Chondrocyte (in vitro differentiated cells): ENCODE measurements at regions not wholly inside any gene's neighbourhood (a gene's known extent, or its start where the extent isn't known, plus 50 kb on each side); places are given as distances from the start of the nearest gene placed in this dataset.
A peak's percentile ranks its signal among the peaks of the same experiment; 100 is the strongest.
"Not testable (repeated sequence)": the region's sequence is repeated elsewhere in the genome, so short reads cannot be mapped to it uniquely, and the experiment has no call there.

ENCODE experiments used
- DNase-seq: peaks from one replicate; pipeline ENCODE4 v3.0.0; 2021; ENCODE audit warnings: mixed read lengths, low spot score
- H3K27ac Mint-ChIP-seq: one replicate; pipeline ENCODE4 v1.8.0; 2021; ENCODE audit warnings: mild to moderate bottlenecking, moderate library complexity, mixed read lengths; ENCODE audit not compliant: unreplicated experiment
- H3K27me3 Mint-ChIP-seq: 2 replicates; pipeline ENCODE4 v1.8.0; 2021; ENCODE audit warnings: low read depth, mixed read lengths
- H3K36me3 Mint-ChIP-seq: 2 replicates; pipeline ENCODE4 v1.8.0; 2021; ENCODE audit warnings: low read depth, mixed read lengths
- H3K4me1 Mint-ChIP-seq: 2 replicates; pipeline ENCODE4 v1.8.0; 2021; ENCODE audit warnings: low read depth, mild to moderate bottlenecking, mixed read lengths
- H3K4me3 Mint-ChIP-seq: one replicate; pipeline ENCODE4 v1.8.0; 2021; ENCODE audit warnings: mild to moderate bottlenecking, moderate library complexity, mixed read lengths; ENCODE audit not compliant: unreplicated experiment
- H3K9me3 Mint-ChIP-seq: 2 replicates; pipeline ENCODE4 v1.8.0; 2021; ENCODE audit warnings: low read depth, mixed read lengths
- TF ChIP-seq, protein P1 (sequence below): fragments of 200-600 bp; sonication (generic); IDR thresholded peaks from 2 replicates; pipeline ENCODE4 v1.5.0; 2021; ENCODE audit warnings: antibody characterized with exemption, mild to moderate bottlenecking, moderate library complexity

DNA sequence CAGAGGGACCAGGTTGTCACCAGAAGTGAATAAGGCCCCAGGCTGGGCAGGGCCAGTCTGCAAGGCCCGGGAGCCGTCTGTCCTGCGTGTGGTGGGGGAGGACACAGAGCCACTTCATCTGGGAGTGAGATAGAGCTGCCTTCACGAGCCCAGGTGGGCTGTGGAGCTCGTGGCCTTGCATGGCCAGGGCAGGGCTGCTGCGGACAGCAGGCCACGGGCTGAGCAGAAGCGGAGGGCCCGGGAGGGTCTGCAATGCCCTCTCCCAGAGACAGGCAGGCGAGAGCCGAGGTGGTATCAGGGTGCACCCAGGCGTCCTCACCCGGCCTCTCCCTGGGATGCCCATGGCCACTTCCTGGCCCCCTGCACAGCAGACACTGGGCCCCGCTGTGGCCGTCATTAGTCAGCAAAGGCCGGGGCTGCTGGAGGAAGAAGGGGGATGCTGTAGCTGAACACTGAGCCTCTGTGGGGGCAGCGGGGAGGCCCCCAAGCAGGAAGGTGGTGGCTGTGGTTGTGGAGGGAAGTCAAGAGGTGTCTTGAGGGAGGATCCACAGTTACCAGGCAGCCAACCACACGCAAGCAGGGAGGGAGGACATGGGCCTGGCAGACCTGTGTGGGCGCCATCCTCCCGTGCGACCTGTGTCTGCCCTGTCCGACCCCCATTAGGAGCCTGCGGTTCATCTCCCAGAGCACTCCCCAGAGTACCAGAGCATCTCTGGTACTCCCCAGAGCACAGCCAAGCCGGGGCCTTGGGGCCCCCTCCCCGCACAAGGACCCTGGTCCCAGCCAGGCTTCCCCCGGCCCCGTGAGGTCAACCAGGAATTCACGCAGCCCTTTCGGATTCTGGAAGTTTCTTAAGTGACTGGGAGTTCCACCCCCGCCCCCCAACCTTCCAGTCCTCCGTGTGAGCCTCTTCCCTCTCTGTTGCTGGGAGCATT is 1109.5 kb downstream of the BRD1 start:
- Mint-ChIP-seq H3K4me1 (peaks cover 14% of the 10 kb centered on the region), H3K36me3 (no peaks in the 10 kb centered on the region), H3K4me3 (no peak overlapping the region), H3K9me3 (peaks cover 9% of the 10 kb centered on the region), H3K27me3 (no peaks in the 10 kb centered on the region), H3K27ac (no peak overlapping the region)
- TF ChIP-seq, protein P1, sequence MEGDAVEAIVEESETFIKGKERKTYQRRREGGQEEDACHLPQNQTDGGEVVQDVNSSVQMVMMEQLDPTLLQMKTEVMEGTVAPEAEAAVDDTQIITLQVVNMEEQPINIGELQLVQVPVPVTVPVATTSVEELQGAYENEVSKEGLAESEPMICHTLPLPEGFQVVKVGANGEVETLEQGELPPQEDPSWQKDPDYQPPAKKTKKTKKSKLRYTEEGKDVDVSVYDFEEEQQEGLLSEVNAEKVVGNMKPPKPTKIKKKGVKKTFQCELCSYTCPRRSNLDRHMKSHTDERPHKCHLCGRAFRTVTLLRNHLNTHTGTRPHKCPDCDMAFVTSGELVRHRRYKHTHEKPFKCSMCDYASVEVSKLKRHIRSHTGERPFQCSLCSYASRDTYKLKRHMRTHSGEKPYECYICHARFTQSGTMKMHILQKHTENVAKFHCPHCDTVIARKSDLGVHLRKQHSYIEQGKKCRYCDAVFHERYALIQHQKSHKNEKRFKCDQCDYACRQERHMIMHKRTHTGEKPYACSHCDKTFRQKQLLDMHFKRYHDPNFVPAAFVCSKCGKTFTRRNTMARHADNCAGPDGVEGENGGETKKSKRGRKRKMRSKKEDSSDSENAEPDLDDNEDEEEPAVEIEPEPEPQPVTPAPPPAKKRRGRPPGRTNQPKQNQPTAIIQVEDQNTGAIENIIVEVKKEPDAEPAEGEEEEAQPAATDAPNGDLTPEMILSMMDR, result no peak
- peak; percentile 82 for DNase-seq

GRCh38 chr22:48717076-48717810 is 1110.4 kb downstream of the BRD1 start:
- Mint-ChIP-seq H3K27me3 (no peaks in the 10 kb centered on the region), H3K4me1 (peaks cover 14% of the 10 kb centered on the region), H3K36me3 (no peaks in the 10 kb centered on the region), H3K9me3 (peaks cover 9% of the 10 kb centered on the region), H3K4me3 (no peak overlapping the region), H3K27ac (peak overlapping the region; percentile 85)
- TF ChIP-seq, protein P1, result no peak
- peak; percentile 73 for DNase-seq

- H3K9me3 Mint-ChIP-seq, H3K4me3 Mint-ChIP-seq, H3K27me3 Mint-ChIP-seq, DNase-seq, H3K36me3 Mint-ChIP-seq, H3K27ac Mint-ChIP-seq: not testable (repeated sequence)
- peaks cover 14% of the 10 kb centered on the region for H3K4me1 Mint-ChIP-seq
Observed at GRCh38 chr22:48716154-48716553, 1111.5 kb downstream of the BRD1 start.

GRCh38 chr22:48715511-48715910 is 1112.2 kb downstream of the BRD1 start:
- TF ChIP-seq, protein P1, result no peak
- Mint-ChIP-seq H3K4me3 (no peak overlapping the region), H3K27ac (no peak overlapping the region), H3K36me3 (no peaks in the 10 kb centered on the region), H3K9me3 (peaks cover 9% of the 10 kb centered on the region), H3K27me3 (no peaks in the 10 kb centered on the region), H3K4me1 (peaks cover 14% of the 10 kb centered on the region)
- DNase-seq, result peak; percentile 69

DNA sequence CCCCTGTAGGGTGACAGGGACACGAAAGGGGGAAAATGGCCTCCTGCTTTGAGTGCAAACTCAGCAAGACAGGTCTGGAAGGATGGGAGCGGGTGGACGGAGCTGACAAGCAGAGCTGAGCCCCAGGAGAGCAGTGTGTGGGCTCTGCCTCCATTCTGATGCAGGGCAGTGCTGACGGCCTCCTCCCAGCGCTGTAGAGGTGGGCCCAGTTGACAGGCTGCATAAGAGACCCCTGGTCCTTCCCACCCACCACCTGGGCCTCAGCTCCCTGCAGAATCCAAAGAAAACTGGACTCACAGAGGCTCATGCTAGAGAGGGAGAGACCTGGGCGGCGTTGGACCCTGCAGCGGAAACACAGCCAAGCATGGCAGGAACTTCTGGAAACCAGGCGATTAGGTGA is 1113.4 kb downstream of the BRD1 start:
- Mint-ChIP-seq H3K4me3 (no peak overlapping the region), H3K9me3 (peaks cover 9% of the 10 kb centered on the region), H3K27ac (no peak overlapping the region)

More for the DNA sequence above, 1113.4 kb downstream of the BRD1 start:
- peak; percentile 82 for DNase-seq
- TF ChIP-seq, protein P1, result no peak
- no peaks in the 10 kb centered on the region for H3K36me3 Mint-ChIP-seq
- H3K4me1 Mint-ChIP-seq, result peaks cover 14% of the 10 kb centered on the region
- H3K27me3 Mint-ChIP-seq, result no peaks in the 10 kb centered on the region
